ENCODE measurements at regions not wholly inside any gene's neighbourhood (a gene's known extent, or its start where the extent isn't known, plus 50 kb on each side); places are given as distances from the start of the nearest gene placed in this dataset.

DNA sequence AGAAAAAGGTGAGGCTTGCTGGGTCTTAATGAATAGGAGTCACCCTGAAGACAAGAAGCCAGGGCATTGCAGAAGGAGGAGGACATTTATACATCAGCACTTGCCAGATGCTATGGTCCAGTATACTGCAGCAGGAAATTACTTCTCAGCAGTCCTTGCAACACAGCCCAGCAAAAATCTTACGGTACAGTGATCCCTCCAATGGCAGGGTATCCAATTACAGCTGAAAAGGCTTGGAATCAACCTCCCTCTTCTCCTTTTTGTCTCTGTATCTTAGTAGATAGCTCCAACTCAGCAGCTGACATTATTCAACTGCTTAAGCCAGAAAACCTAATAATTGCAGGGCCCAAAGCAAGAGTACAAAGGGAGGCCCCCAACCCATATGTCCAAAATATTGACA lies 128.3 kb upstream of the COBL start:
- TF ChIP-seq NFIC (IDR thresholded peaks at IDR 0.05) (no peak), CEBPB (IDR thresholded peaks at IDR 0.05) (no peak), TCF12 (IDR thresholded peaks at IDR 0.05; ENCODE audit: low read depth) (no peak), TAF1 (IDR thresholded peaks at IDR 0.05; ENCODE audit: low read depth) (no peak), EP300 (IDR thresholded peaks at IDR 0.05; ENCODE audit: borderline replicate concordance) (no peak), YY1 (IDR thresholded peaks at IDR 0.05; ENCODE audit: low read depth) (no peak), EGR1 (IDR thresholded peaks at IDR 0.05) (no peak), TEAD4 (IDR thresholded peaks at IDR 0.05) (no peak), ZBTB7A (IDR thresholded peaks at IDR 0.05; ENCODE audit: low read depth) (no peak), FOXM1 (IDR thresholded peaks at IDR 0.05; ENCODE audit: borderline replicate concordance, low read depth) (no peak)
- TF ChIP-seq, protein P1, sequence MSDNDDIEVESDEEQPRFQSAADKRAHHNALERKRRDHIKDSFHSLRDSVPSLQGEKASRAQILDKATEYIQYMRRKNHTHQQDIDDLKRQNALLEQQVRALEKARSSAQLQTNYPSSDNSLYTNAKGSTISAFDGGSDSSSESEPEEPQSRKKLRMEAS (IDR thresholded peaks at IDR 0.05) = no peak
- TF ChIP-seq, protein P2, sequence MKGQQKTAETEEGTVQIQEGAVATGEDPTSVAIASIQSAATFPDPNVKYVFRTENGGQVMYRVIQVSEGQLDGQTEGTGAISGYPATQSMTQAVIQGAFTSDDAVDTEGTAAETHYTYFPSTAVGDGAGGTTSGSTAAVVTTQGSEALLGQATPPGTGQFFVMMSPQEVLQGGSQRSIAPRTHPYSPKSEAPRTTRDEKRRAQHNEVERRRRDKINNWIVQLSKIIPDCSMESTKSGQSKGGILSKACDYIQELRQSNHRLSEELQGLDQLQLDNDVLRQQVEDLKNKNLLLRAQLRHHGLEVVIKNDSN (IDR thresholded peaks at IDR 0.05) = no peak
- TF ChIP-seq, protein P3, sequence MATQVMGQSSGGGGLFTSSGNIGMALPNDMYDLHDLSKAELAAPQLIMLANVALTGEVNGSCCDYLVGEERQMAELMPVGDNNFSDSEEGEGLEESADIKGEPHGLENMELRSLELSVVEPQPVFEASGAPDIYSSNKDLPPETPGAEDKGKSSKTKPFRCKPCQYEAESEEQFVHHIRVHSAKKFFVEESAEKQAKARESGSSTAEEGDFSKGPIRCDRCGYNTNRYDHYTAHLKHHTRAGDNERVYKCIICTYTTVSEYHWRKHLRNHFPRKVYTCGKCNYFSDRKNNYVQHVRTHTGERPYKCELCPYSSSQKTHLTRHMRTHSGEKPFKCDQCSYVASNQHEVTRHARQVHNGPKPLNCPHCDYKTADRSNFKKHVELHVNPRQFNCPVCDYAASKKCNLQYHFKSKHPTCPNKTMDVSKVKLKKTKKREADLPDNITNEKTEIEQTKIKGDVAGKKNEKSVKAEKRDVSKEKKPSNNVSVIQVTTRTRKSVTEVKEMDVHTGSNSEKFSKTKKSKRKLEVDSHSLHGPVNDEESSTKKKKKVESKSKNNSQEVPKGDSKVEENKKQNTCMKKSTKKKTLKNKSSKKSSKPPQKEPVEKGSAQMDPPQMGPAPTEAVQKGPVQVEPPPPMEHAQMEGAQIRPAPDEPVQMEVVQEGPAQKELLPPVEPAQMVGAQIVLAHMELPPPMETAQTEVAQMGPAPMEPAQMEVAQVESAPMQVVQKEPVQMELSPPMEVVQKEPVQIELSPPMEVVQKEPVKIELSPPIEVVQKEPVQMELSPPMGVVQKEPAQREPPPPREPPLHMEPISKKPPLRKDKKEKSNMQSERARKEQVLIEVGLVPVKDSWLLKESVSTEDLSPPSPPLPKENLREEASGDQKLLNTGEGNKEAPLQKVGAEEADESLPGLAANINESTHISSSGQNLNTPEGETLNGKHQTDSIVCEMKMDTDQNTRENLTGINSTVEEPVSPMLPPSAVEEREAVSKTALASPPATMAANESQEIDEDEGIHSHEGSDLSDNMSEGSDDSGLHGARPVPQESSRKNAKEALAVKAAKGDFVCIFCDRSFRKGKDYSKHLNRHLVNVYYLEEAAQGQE (IDR thresholded peaks at IDR 0.05; ENCODE audit: low read depth) = no peak

DNA sequence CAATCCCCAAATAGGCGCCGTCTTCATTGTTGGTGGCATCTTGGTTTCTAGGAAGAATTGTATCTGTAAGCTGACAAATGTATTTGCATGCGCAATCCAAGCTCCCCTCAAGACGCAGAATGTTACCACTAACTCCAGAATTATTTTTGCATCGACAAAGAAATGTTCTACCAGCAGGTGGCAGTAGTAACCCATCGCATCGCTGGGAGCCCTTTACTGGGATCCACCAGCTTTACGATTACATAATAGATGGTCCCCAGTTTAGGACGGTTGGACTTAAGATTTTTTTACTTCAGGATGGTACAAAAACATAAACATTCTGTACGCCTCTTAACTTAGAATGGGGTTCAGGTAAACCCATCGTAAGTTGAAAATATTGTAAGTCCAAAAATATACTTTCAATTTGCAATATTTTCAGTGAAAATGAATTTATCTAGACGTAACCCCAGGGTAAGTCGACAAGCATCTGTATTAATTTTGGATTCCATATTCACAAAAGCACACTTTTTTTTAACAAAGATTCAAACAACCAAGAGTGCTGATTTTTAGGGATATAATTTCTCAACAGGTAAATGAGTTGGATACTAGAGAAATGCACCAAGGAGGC lies 114.0 kb upstream of the COBL start:
- TF ChIP-seq CEBPB (IDR thresholded peaks at IDR 0.05) (0 out of 2 replicates have a peak, but pooled peaks have one; percentile 17), NFIC (IDR thresholded peaks at IDR 0.05) (no peak), RAD21 (IDR thresholded peaks at IDR 0.05; ENCODE audit: low read depth) (peak; percentile 90)

DNA sequence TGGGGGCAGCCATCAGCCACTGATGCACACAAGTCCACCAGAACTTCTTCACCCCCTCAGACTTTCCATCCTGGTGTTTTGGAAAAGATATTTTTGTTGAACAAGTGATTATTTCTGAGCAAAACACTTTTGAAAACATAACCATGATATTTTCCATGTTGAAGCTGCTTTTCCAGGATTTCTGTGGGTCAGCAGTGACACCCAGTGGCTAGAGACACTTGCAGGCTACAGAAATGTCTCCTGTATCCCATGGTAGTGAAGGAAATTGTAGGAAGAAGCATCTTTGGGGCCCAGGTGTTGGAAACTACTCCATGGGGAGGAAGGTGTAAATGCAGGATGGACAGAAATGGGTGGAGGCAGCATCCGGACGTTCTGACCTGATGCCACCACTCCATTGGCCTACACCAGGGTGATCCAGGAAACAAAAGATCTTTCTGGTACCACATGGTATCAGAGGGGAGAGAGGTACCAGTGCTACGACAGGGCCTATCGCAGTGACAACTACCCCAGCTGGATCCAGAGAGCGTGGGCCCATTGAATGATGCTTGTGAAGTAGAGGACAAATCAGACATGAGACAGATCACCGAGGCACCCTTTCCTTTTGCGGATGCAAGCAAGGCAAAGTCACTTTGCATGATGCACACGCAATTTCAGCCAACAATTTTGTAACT lies 111.7 kb upstream of the COBL start:
- TF ChIP-seq EGR1 (IDR thresholded peaks at IDR 0.05) (no peak), RAD21 (IDR thresholded peaks at IDR 0.05; ENCODE audit: low read depth) (peak; percentile 38; the same call in 1 of the 2 replicates)

DNA sequence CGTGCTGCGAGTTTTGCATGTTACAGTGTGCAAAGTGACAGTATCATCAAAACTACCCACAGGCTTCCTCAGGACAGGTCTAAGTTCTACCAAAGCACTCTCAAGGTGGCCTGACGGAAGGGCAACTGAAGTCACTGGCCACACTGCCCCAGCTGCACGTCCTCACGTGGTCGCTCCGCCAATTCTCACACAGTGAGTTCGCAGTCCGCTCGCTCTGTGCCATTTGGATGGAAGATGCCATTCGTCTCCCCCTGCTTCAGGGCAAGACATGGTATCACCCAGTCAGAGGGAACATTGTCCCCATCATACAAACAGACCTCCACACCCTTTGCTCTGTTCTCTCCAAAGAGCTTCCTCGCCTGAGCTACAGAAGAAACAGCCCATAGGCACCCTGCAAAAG lies 109.6 kb upstream of the COBL start:
- TF ChIP-seq EP300 (IDR thresholded peaks at IDR 0.05; ENCODE audit: borderline replicate concordance) = no peak
- TF ChIP-seq ZBTB7A (IDR thresholded peaks at IDR 0.05; ENCODE audit: low read depth) = no peak
- no peak for TF ChIP-seq TAF1 (IDR thresholded peaks at IDR 0.05; ENCODE audit: low read depth)
- TF ChIP-seq, protein P3 (IDR thresholded peaks at IDR 0.05; ENCODE audit: low read depth) = no peak
- no peak for TF ChIP-seq CREB1 (IDR thresholded peaks at IDR 0.05; ENCODE audit: low read depth)
- no peak for TF ChIP-seq YY1 (IDR thresholded peaks at IDR 0.05; ENCODE audit: low read depth)
- TF ChIP-seq TEAD4 (IDR thresholded peaks at IDR 0.05) = no peak
- no peak for TF ChIP-seq RAD21 (IDR thresholded peaks at IDR 0.05; ENCODE audit: low read depth)
- no peak for TF ChIP-seq NFIC (IDR thresholded peaks at IDR 0.05)
- no peak for TF ChIP-seq FOXM1 (IDR thresholded peaks at IDR 0.05; ENCODE audit: borderline replicate concordance, low read depth)
- TF ChIP-seq, protein P1 (IDR thresholded peaks at IDR 0.05) = no peak
- TF ChIP-seq CEBPB (IDR thresholded peaks at IDR 0.05) = no peak
- TF ChIP-seq, protein P2 (IDR thresholded peaks at IDR 0.05) = no peak
- no peak for TF ChIP-seq TCF12 (IDR thresholded peaks at IDR 0.05; ENCODE audit: low read depth)
- TF ChIP-seq EGR1 (IDR thresholded peaks at IDR 0.05) = no peak

DNA sequence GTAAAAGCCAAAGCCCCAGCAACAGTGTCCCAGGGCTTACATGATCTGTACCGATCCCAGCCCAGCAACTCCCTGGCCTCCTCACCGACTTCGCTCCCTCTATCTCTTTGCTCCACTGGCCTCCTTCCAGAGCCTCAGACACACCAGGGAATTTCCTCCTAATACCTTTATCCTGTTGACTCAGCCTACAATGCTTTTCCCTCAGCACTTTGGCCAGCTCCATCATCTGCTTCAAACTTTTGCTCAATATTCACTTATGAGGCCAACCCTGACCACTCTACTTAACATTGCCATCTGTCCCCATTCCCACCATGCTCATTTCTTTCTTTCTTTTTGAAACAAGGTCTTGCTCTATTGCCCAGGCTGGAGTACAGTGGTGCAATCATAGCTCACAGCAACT lies 93.3 kb upstream of the COBL start:
- TF ChIP-seq, protein P3 (IDR thresholded peaks at IDR 0.05; ENCODE audit: low read depth) = peak; percentile 57

Data from Ishikawa (cell line).